Vagina (tissue), 2 donors: ENCODE measurements at regions not wholly inside any gene's neighbourhood (a gene's known extent, or its start where the extent isn't known, plus 50 kb on each side); places are given as distances from the start of the nearest gene placed in this dataset.

ENCODE experiments used
- POLR2A ChIP-seq, 2 donors: fragments of 450-650 bp; IDR thresholded peaks; one replicate each; pipeline ENCODE4 v1.6.1; 2017; ENCODE audit warnings: antibody characterized with exemption in 2 of 2, mild to moderate bottlenecking in 2 of 2, moderate library complexity in 2 of 2
- POLR2AphosphoS5 ChIP-seq, 2 donors: sonication (generic); formaldehyde crosslinking; IDR thresholded peaks; one replicate each; pipeline ENCODE4 v1.9.0; 2017; ENCODE audit warnings: antibody characterized with exemption in 2 of 2, mild to moderate bottlenecking in 2 of 2, low read depth in 1 of 2; ENCODE audit not compliant: insufficient read depth in 1 of 2
- TF ChIP-seq, protein P1 (sequence below), 3 experiments: fragments of 450-650 bp in 2 of 3; fragments of 200-600 bp in 1 of 3; sonication (generic) in 1 of 3; IDR thresholded peaks; one replicate each; pipeline ENCODE4 v1.5.1; 2017 to 2019; ENCODE audit warnings: antibody characterized with exemption in 3 of 3, mild to moderate bottlenecking in 2 of 3, moderate library complexity in 2 of 3

DNA sequence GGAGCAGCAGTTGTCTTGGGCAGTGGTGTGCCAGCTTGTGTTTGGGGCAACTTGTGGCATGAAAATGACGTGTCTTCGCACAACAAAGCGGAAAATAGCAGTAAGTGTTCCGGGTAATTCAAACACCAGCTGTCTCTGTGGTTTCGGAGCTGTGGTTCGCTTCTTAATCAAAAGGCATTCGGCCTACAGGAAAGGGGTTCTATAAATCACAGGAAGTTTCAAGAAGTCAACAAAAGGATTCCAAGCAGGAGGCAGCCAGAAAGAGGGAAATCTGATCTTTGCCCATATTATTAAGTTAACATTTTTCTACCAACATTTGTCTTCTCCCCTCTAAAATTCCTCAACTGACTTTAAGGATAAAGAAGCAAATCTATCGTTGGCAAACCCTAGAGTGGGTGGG, 353.4 kb downstream of the FGFR2 start:
- no peak for TF ChIP-seq POLR2AphosphoS5 (IDR thresholded peaks at IDR 0.05; ENCODE audit: insufficient read depth in 1 of 2, low read depth in 1 of 2)
- TF ChIP-seq, protein P1, sequence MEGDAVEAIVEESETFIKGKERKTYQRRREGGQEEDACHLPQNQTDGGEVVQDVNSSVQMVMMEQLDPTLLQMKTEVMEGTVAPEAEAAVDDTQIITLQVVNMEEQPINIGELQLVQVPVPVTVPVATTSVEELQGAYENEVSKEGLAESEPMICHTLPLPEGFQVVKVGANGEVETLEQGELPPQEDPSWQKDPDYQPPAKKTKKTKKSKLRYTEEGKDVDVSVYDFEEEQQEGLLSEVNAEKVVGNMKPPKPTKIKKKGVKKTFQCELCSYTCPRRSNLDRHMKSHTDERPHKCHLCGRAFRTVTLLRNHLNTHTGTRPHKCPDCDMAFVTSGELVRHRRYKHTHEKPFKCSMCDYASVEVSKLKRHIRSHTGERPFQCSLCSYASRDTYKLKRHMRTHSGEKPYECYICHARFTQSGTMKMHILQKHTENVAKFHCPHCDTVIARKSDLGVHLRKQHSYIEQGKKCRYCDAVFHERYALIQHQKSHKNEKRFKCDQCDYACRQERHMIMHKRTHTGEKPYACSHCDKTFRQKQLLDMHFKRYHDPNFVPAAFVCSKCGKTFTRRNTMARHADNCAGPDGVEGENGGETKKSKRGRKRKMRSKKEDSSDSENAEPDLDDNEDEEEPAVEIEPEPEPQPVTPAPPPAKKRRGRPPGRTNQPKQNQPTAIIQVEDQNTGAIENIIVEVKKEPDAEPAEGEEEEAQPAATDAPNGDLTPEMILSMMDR (IDR thresholded peaks at IDR 0.05), result no peak
- TF ChIP-seq POLR2A (IDR thresholded peaks at IDR 0.05), result no peak
